H1 (cell line): ENCODE measurements at regions not wholly inside any gene's neighbourhood (a gene's known extent, or its start where the extent isn't known, plus 50 kb on each side); places are given as distances from the start of the nearest gene placed in this dataset.

ENCODE experiments used
- CBX8 ChIP-seq: fragments of 300-800, 300-1000 bp; sonication (generic); IDR thresholded peaks from 2 replicates; pipeline ENCODE4 v1.7.1; 2016; ENCODE audit warnings: low read depth, low read length, borderline replicate concordance
- CEBPB ChIP-seq: IDR thresholded peaks from 2 replicates; pipeline ENCODE4 v1.6.1; 2012; ENCODE audit warnings: low read depth, low read length
- JUND ChIP-seq: IDR thresholded peaks from 2 replicates; pipeline ENCODE4 v1.6.1; 2011; ENCODE audit warnings: mild to moderate bottlenecking, improper control_type of control experiment, low read length
- TF ChIP-seq, protein P1 (sequence below): IDR thresholded peaks from 2 replicates; pipeline ENCODE4 v1.6.1; 2012; ENCODE audit warnings: low read length, inconsistent platforms

- no peak for TF ChIP-seq JUND
- no peak for TF ChIP-seq CEBPB
- no peak for TF ChIP-seq CBX8
- TF ChIP-seq, protein P1, sequence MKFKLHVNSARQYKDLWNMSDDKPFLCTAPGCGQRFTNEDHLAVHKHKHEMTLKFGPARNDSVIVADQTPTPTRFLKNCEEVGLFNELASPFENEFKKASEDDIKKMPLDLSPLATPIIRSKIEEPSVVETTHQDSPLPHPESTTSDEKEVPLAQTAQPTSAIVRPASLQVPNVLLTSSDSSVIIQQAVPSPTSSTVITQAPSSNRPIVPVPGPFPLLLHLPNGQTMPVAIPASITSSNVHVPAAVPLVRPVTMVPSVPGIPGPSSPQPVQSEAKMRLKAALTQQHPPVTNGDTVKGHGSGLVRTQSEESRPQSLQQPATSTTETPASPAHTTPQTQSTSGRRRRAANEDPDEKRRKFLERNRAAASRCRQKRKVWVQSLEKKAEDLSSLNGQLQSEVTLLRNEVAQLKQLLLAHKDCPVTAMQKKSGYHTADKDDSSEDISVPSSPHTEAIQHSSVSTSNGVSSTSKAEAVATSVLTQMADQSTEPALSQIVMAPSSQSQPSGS: no peak
Observed at GRCh38 chr2:12389344-12390045, 327.2 kb upstream of the TRIB2 start (continued).
